Uterus (tissue), 3 donors: ENCODE measurements at regions not wholly inside any gene's neighbourhood (a gene's known extent, or its start where the extent isn't known, plus 50 kb on each side); places are given as distances from the start of the nearest gene placed in this dataset.
"Not testable (repeated sequence)": the region's sequence is repeated elsewhere in the genome, so short reads cannot be mapped to it uniquely, and the experiment has no call there.

ENCODE experiments used
- DNase-seq, 2 donors: peaks; one replicate each; pipeline ENCODE4 v3.0.0-alpha.2; 2019 to 2020
- H3K27ac ChIP-seq, 2 donors: fragments of 200-600 bp; sonication (generic); 1 replicate in 1 of 2; 2 replicates in 1 of 2; pipeline ENCODE4 v1.5.1; 2016 to 2018
- H3K27me3 ChIP-seq, 2 donors: fragments of 200-600 bp; sonication (generic); one replicate each; pipeline ENCODE4 v1.5.1; 2018 to 2019; ENCODE audit warnings: control low read depth in 1 of 2
- H3K36me3 ChIP-seq, 2 donors: fragments of 200-600 bp; sonication (generic); one replicate each; pipeline ENCODE4 v1.5.1; 2019; ENCODE audit warnings: control low read depth in 1 of 2
- H3K4me1 ChIP-seq, 2 donors: fragments of 200-600 bp; sonication (generic); one replicate each; pipeline ENCODE4 v1.5.1; 2018 to 2019; ENCODE audit warnings: control low read depth in 1 of 2
- H3K4me3 ChIP-seq, 2 donors: fragments of 200-600 bp; sonication (generic); 1 replicate in 1 of 2; 2 replicates in 1 of 2; pipeline ENCODE4 v1.5.1; 2018 to 2019; ENCODE audit warnings: mild to moderate bottlenecking in 1 of 2
- H3K9me3 ChIP-seq, 2 donors: fragments of 200-600 bp; sonication (generic); one replicate each; pipeline ENCODE4 v1.5.1; 2019; ENCODE audit warnings: control low read depth in 1 of 2
- POLR2A ChIP-seq, 2 donors: fragments of 450-650 bp; IDR thresholded peaks; one replicate each; pipeline ENCODE4 v1.6.1; 2016; ENCODE audit warnings: antibody characterized with exemption in 2 of 2, mild to moderate bottlenecking in 1 of 2, moderate library complexity in 1 of 2
- intact Hi-C: fragments of 100-400 bp; cut with DNase I; formaldehyde crosslinking; loops from one replicate; pipeline ENCODE4 v1.15.1; 2023; ENCODE audit warnings: low total_unique reads
- TF ChIP-seq, protein P1 (sequence below), 4 experiments: fragments of 200-600 bp in 2 of 4; fragments of 450-650 bp in 2 of 4; sonication (generic) in 2 of 4; IDR thresholded peaks; one replicate each; pipeline ENCODE4 v1.5.1; 2016 to 2019; ENCODE audit warnings: antibody characterized with exemption in 4 of 4, mild to moderate bottlenecking in 2 of 4, moderate library complexity in 1 of 4
- donor health status: DM: yes; HTN: yes; CAD: no.

DNA sequence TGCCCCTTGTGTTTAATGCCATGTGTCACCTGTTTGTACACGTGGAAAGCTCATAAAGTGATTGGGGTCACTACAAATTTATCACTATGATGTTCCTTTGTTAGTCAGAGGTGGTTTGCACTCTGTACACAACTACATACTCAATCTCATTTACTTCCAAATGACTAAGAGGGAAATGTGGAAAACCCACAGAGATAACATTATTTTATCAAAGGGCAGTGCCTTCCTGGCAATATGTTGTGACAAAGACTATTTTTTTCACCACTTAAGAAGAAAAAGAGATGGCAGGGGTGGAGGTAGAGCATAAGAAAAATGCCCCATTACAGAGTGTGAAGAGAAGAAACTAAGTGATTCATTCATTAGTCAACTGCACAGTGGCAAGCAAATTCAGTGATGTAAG, 1064.1 kb upstream of the FLRT2 start:
- H3K9me3 ChIP-seq = no peaks in the 10 kb centered on the region
- no peaks in the 10 kb centered on the region for H3K27me3 ChIP-seq
- no peaks in the 10 kb centered on the region for H3K36me3 ChIP-seq
- no peak overlapping the region for H3K27ac ChIP-seq
- no peak for TF ChIP-seq POLR2A (IDR thresholded peaks at IDR 0.05)
- TF ChIP-seq, protein P1, sequence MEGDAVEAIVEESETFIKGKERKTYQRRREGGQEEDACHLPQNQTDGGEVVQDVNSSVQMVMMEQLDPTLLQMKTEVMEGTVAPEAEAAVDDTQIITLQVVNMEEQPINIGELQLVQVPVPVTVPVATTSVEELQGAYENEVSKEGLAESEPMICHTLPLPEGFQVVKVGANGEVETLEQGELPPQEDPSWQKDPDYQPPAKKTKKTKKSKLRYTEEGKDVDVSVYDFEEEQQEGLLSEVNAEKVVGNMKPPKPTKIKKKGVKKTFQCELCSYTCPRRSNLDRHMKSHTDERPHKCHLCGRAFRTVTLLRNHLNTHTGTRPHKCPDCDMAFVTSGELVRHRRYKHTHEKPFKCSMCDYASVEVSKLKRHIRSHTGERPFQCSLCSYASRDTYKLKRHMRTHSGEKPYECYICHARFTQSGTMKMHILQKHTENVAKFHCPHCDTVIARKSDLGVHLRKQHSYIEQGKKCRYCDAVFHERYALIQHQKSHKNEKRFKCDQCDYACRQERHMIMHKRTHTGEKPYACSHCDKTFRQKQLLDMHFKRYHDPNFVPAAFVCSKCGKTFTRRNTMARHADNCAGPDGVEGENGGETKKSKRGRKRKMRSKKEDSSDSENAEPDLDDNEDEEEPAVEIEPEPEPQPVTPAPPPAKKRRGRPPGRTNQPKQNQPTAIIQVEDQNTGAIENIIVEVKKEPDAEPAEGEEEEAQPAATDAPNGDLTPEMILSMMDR (IDR thresholded peaks at IDR 0.05) = no peak
- DNase-seq = no peak
- no peaks in the 10 kb centered on the region for H3K4me1 ChIP-seq
- H3K4me3 ChIP-seq = no peak overlapping the region
- intact Hi-C loops = no loop called here

DNA sequence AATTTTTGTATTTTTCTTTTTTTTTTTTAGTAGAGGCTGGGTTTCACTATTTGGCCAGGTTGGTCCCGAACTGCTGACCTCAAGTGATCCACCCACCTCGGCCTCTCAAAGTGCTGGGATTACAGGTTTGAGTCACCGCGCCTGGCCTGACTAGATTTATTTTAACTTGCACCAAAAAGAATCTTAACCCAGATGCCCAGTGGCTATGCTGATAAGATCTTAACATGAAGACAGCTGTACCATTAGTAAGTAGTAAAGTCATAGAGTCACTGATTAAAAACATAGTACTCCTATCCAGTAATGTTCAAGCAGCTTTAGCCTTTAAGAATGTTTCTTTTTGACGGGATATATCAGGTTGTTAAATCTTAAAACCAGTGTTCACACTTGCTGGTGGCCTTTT, 1061.8 kb upstream of the FLRT2 start:
- no peak for TF ChIP-seq POLR2A (IDR thresholded peaks at IDR 0.05)
- TF ChIP-seq, protein P1 (IDR thresholded peaks at IDR 0.05) = no peak
- DNase-seq = no peak
- Histone ChIP-seq H3K27ac (no peak overlapping the region), H3K4me1 (no peaks in the 10 kb centered on the region), H3K4me3 (no peak overlapping the region), H3K36me3 (no peaks in the 10 kb centered on the region), H3K9me3 (no peaks in the 10 kb centered on the region), H3K27me3 (no peaks in the 10 kb centered on the region)
- intact Hi-C loops = no loop called here

DNA sequence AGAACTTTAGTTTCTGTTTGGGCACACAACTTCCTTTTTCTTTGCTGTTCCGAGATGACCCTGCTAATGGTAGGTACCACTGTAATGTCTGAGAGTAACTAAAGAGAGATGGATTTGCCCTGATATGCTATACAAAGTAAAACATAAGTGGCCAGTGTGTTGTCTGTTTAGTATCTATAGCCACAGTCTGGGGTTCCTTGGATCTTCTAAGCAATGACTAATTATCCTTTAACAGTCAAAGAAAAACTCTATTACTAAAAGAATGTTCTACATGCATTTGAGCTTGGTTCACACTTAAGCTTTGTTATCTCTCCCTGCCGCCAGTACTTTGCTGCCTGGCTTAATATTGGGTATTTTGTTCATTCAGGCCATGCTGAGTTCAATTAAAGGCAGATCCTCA, 1051.9 kb upstream of the FLRT2 start:
- no peak for DNase-seq
- Histone ChIP-seq H3K9me3 (no peaks in the 10 kb centered on the region), H3K36me3 (no peaks in the 10 kb centered on the region), H3K4me3 (no peak overlapping the region), H3K27me3 (no peaks in the 10 kb centered on the region), H3K4me1 (no peaks in the 10 kb centered on the region), H3K27ac (no peak overlapping the region)
- intact Hi-C loops = no loop called here
- TF ChIP-seq POLR2A (IDR thresholded peaks at IDR 0.05) = no peak

DNA sequence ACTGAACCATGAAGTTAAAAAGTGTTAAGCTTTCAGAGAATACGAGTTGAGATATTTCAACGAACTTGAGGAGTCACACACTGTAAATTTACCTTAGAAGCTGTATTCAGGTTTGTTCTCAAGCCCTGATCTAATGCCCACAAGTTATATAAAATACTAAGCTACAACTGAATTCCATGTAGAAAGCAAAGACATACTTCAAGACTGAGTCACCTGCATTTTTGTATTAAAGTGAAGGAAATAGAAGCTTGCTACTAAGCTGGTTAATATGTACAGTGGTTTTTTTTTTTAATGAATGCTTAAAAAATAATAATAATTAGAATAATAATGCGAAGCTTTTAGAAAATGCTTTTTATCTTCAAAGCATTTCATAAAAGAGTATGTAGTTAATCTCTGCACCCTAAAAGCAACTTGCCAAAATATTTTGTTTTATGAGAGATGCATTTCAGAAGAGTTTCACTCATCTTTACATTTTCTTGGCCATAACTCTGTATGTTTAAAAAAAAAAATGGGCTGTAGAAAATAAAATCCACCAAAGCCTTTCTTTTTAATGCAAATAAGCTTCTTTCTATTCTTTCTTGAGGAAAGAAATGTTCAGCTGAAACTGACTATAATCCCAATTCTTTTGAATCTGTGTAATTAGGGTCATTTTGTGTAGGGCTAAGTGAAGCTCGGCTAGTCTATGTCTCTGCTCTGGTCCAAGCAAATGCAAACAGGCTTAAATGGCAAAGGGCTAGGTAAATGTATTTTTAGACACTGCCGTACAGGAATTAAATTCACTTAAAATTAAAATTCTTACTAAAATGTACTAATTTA, 1047.5 kb upstream of the FLRT2 start:
- H3K4me1 ChIP-seq = no peaks in the 10 kb centered on the region
- no peaks in the 10 kb centered on the region for H3K9me3 ChIP-seq
- H3K27ac ChIP-seq = no peak overlapping the region
- intact Hi-C loops = no loop called here
- H3K36me3 ChIP-seq = no peaks in the 10 kb centered on the region
- no peak for TF ChIP-seq POLR2A (IDR thresholded peaks at IDR 0.05)
- TF ChIP-seq, protein P1 (IDR thresholded peaks at IDR 0.05) = no peak
- H3K27me3 ChIP-seq = no peaks in the 10 kb centered on the region
- no peak overlapping the region for H3K4me3 ChIP-seq
- no peak for DNase-seq

DNA sequence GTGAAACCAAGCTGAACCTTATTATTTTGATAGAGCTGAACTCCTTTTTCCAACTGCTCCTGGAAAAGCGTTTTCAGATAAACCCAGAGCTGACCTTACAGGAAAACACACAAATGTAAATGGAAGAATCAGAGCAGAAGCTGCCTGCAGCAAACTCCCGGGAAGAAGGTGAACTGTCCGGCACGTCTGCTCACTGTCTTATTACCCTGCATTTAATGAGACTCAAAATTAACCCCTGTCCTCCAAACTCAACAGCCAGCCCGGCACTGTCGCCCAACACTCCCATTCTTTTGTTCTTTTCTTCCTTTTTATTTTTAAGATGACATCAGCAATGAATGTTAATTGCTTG, 1046.9 kb upstream of the FLRT2 start:
- intact Hi-C loops = no loop called here
- H3K4me3 ChIP-seq = no peak overlapping the region
- TF ChIP-seq POLR2A (IDR thresholded peaks at IDR 0.05) = no peak
- TF ChIP-seq, protein P1 (IDR thresholded peaks at IDR 0.05) = no peak

DNA sequence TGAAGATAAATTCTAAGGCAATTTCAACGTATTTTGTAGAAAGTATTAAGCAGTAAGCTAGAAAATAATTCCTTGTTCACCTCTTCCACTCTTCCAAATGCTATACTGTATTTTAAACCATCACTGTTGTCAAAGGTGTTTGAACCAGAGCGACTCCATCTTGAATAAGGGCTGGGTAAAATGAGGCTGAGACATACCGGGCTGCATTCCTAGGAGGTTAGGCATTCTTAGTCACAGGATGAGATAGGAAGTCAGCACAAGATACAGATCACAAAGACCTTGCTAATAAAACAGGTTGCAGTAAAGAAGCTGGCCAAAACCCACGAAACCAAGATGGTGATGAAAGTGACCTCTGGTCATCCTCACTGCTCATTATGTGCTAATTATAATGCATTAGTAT, 1045.7 kb upstream of the FLRT2 start:
- H3K4me1 ChIP-seq, H3K4me3 ChIP-seq, DNase-seq, H3K27me3 ChIP-seq, H3K27ac ChIP-seq, H3K36me3 ChIP-seq, intact Hi-C loops, H3K9me3 ChIP-seq: not testable (repeated sequence)

More for the DNA sequence above, 1046.9 kb upstream of the FLRT2 start:
- Histone ChIP-seq H3K27me3 (no peaks in the 10 kb centered on the region), H3K4me1 (no peaks in the 10 kb centered on the region), H3K36me3 (no peaks in the 10 kb centered on the region), H3K9me3 (no peaks in the 10 kb centered on the region), H3K27ac (no peak overlapping the region)
- DNase-seq = no peak
